ENCODE measurements at regions not wholly inside any gene's neighbourhood (a gene's known extent, or its start where the extent isn't known, plus 50 kb on each side); places are given as distances from the start of the nearest gene placed in this dataset.

GRCh38 chr15:92711457-92711831, 55.9 kb upstream of the FAM174B start:
- H3K36me3 Mint-ChIP-seq (ENCODE audit: unreplicated experiment), result no peaks in the 10 kb centered on the region
- TF ChIP-seq, protein P1, sequence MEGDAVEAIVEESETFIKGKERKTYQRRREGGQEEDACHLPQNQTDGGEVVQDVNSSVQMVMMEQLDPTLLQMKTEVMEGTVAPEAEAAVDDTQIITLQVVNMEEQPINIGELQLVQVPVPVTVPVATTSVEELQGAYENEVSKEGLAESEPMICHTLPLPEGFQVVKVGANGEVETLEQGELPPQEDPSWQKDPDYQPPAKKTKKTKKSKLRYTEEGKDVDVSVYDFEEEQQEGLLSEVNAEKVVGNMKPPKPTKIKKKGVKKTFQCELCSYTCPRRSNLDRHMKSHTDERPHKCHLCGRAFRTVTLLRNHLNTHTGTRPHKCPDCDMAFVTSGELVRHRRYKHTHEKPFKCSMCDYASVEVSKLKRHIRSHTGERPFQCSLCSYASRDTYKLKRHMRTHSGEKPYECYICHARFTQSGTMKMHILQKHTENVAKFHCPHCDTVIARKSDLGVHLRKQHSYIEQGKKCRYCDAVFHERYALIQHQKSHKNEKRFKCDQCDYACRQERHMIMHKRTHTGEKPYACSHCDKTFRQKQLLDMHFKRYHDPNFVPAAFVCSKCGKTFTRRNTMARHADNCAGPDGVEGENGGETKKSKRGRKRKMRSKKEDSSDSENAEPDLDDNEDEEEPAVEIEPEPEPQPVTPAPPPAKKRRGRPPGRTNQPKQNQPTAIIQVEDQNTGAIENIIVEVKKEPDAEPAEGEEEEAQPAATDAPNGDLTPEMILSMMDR (IDR thresholded peaks at IDR 0.05), result no peak
- no peak overlapping the region for H3K27ac Mint-ChIP-seq (ENCODE audit: unreplicated experiment)
- peaks cover 9% of the 10 kb centered on the region for H3K4me1 Mint-ChIP-seq (ENCODE audit: unreplicated experiment)
- no peak for DNase-seq (ENCODE audit: extremely low spot score, unreplicated experiment)
- H3K9me3 Mint-ChIP-seq (ENCODE audit: unreplicated experiment), result no peaks in the 10 kb centered on the region
- no peak overlapping the region for H3K4me3 Mint-ChIP-seq (ENCODE audit: unreplicated experiment)
- H3K27me3 Mint-ChIP-seq (ENCODE audit: unreplicated experiment), result peaks cover 20% of the 10 kb centered on the region

- Mint-ChIP-seq H3K4me1 (ENCODE audit: unreplicated experiment) (peaks cover 9% of the 10 kb centered on the region), H3K27me3 (ENCODE audit: unreplicated experiment) (peaks cover 21% of the 10 kb centered on the region), H3K27ac (ENCODE audit: unreplicated experiment) (peak overlapping the region; percentile 86), H3K4me3 (ENCODE audit: unreplicated experiment) (peak overlapping the region; percentile 84), H3K36me3 (ENCODE audit: unreplicated experiment) (no peaks in the 10 kb centered on the region), H3K9me3 (ENCODE audit: unreplicated experiment) (no peaks in the 10 kb centered on the region)
- DNase-seq (ENCODE audit: extremely low spot score, unreplicated experiment), result no peak
- TF ChIP-seq, protein P1 (IDR thresholded peaks at IDR 0.05), result no peak
These were observed 58.5 kb upstream of the FAM174B start for GRCh38 chr15:92714077-92714476.

DNA sequence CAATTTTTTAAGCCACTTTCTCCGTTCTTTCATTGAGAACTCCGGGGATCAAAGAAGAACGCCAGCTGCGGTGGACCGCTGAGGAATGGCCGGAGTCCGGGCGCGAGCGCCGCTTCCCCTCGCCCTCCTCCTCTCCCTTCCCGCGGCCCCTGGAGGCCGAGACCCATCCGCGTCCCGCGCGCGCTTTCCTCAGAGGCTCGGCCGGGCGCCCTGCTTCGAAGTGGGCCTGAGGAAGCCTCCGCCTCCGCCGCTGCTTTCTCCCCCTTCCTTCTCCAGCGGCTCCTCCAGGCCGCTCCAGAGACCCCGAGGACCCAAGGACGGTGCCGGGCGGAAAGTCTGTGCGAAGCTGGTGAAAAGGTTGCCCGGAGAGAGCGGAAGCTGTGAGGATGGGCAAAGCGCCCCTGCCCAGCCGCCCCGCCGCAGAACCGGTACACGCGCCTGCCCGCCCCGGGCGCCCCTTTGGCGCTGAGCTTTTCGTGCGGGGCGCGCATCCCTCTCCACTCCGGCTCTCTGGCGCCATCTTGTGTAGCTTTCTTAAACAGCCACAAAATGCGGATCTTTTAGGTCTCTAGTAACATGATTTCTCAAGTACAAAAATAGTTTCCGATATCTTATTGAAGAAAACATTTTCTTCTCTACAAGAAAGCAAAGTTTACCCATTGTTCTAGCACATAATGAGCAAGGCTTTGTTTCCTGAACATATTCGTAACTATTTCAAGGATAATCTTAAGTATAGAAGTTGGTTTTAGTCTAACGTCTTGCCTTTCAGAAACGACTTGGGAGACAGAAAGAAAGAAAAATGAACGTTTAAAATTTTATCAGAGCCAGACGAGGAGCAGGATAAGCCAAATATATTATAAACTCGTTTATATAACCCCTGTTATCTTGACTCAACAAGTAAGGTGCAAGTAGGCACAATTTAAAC, 59.2 kb upstream of the FAM174B start:
- TF ChIP-seq, protein P1 (IDR thresholded peaks at IDR 0.05), result peak; percentile 96
- H3K27ac Mint-ChIP-seq (ENCODE audit: unreplicated experiment), result peak overlapping the region; percentile 86
- peak overlapping the region; percentile 84 for H3K4me3 Mint-ChIP-seq (ENCODE audit: unreplicated experiment)
- peaks cover 21% of the 10 kb centered on the region for H3K27me3 Mint-ChIP-seq (ENCODE audit: unreplicated experiment)
- peaks cover 9% of the 10 kb centered on the region for H3K4me1 Mint-ChIP-seq (ENCODE audit: unreplicated experiment)
- H3K9me3 Mint-ChIP-seq (ENCODE audit: unreplicated experiment), result no peaks in the 10 kb centered on the region
- H3K36me3 Mint-ChIP-seq (ENCODE audit: unreplicated experiment), result no peaks in the 10 kb centered on the region
- DNase-seq (ENCODE audit: extremely low spot score, unreplicated experiment), result peak; percentile 93

GRCh38 chr15:92715758-92716157, 60.2 kb upstream of the FAM174B start:
- H3K4me1 Mint-ChIP-seq (ENCODE audit: unreplicated experiment), result peaks cover 9% of the 10 kb centered on the region
- TF ChIP-seq, protein P1 (IDR thresholded peaks at IDR 0.05), result no peak
- H3K36me3 Mint-ChIP-seq (ENCODE audit: unreplicated experiment), result no peaks in the 10 kb centered on the region
- no peak overlapping the region for H3K4me3 Mint-ChIP-seq (ENCODE audit: unreplicated experiment)
- no peak overlapping the region for H3K27ac Mint-ChIP-seq (ENCODE audit: unreplicated experiment)
- H3K9me3 Mint-ChIP-seq (ENCODE audit: unreplicated experiment), result no peaks in the 10 kb centered on the region
- H3K27me3 Mint-ChIP-seq (ENCODE audit: unreplicated experiment), result peaks cover 18% of the 10 kb centered on the region
- no peak for DNase-seq (ENCODE audit: extremely low spot score, unreplicated experiment)

GRCh38 chr15:92719021-92719420, 63.4 kb upstream of the FAM174B start:
- Mint-ChIP-seq H3K4me3 (ENCODE audit: unreplicated experiment) (no peak overlapping the region), H3K9me3 (ENCODE audit: unreplicated experiment) (peaks cover 11% of the 10 kb centered on the region), H3K4me1 (ENCODE audit: unreplicated experiment) (peaks cover 5% of the 10 kb centered on the region), H3K36me3 (ENCODE audit: unreplicated experiment) (peaks cover 2% of the 10 kb centered on the region), H3K27me3 (ENCODE audit: unreplicated experiment) (peaks cover 16% of the 10 kb centered on the region), H3K27ac (ENCODE audit: unreplicated experiment) (no peak overlapping the region)
- DNase-seq (ENCODE audit: extremely low spot score, unreplicated experiment), result no peak
- TF ChIP-seq, protein P1 (IDR thresholded peaks at IDR 0.05), result no peak
